ENCODE measurements at regions not wholly inside any gene's neighbourhood (a gene's known extent, or its start where the extent isn't known, plus 50 kb on each side); places are given as distances from the start of the nearest gene placed in this dataset.
"Not testable (repeated sequence)": the region's sequence is repeated elsewhere in the genome, so short reads cannot be mapped to it uniquely, and the experiment has no call there.

GRCh38 chr16:80258407-80258806, 282.4 kb upstream of the DYNLRB2 start:
- no peak overlapping the region for H3K27ac ChIP-seq
- H3K4me3 ChIP-seq: no peak overlapping the region
- H3K4me1 ChIP-seq: no peaks in the 10 kb centered on the region
- H3K36me3 ChIP-seq (ENCODE audit: insufficient read depth in 1 of 2, low read depth in 1 of 2): no peaks in the 10 kb centered on the region
- DNase-seq: no peak
- 78 to 84% (median 82%) methylated on average over 3 of the region's 3 CpGs for WGBS, 3 donors
- no peaks in the 10 kb centered on the region for H3K27me3 ChIP-seq (ENCODE audit: insufficient read depth in 3 of 3, low read length in 2 of 3)
- TF ChIP-seq CTCF (IDR thresholded peaks at IDR 0.05): no peak
- no peaks in the 10 kb centered on the region for H3K9me3 ChIP-seq
- no peak for ATAC-seq
- intact Hi-C loops (cut with DNase I): no loop called here

DNA sequence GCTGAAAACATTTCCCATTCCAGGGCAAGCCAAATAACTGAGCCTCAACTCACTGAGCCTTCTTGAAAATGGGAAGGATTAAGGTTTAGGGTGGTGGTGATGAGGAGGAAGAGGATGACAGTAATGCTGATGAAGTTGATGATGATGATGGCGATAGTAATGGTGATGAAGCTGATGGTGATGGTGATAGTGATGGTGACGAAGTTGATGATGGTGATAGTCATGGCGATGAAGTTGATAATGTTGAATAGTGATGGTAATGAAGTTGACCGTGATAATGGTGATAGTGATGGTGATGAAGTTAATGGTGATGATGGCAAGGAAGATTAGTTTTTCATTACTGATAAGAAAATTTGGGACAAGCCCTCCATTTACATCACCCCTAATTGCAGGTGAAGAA, 285.8 kb upstream of the DYNLRB2 start:
- Histone ChIP-seq H3K4me1 (no peaks in the 10 kb centered on the region), H3K4me3 (no peak overlapping the region), H3K27ac (no peak overlapping the region), H3K27me3 (ENCODE audit: insufficient read depth in 3 of 3, low read length in 2 of 3) (no peaks in the 10 kb centered on the region), H3K36me3 (ENCODE audit: insufficient read depth in 1 of 2, low read depth in 1 of 2) (no peaks in the 10 kb centered on the region), H3K9me3 (no peaks in the 10 kb centered on the region)
- DNase-seq: no peak
- intact Hi-C loops (cut with DNase I): no loop called here
- WGBS, 3 donors: 92 to 96% (median 93%) methylated on average over 4 of the region's 4 CpGs
- no peak for TF ChIP-seq CTCF (IDR thresholded peaks at IDR 0.05)
- ATAC-seq: no peak

- Histone ChIP-seq H3K4me1 (no peaks in the 10 kb centered on the region), H3K4me3 (no peak overlapping the region), H3K9me3 (no peaks in the 10 kb centered on the region), H3K27me3 (ENCODE audit: insufficient read depth in 3 of 3, low read length in 2 of 3) (no peaks in the 10 kb centered on the region), H3K27ac (no peak overlapping the region), H3K36me3 (ENCODE audit: insufficient read depth in 1 of 2, low read depth in 1 of 2) (no peaks in the 10 kb centered on the region)
- intact Hi-C loops (cut with DNase I): no loop called here
- ATAC-seq: no peak
- DNase-seq: no peak
- no peak for TF ChIP-seq CTCF (IDR thresholded peaks at IDR 0.05)
- 81 to 86% (median 84%) methylated on average over 5 of the region's 5 CpGs for WGBS, 3 donors
Measured at GRCh38 chr16:80253741-80254140, 287.1 kb upstream of the DYNLRB2 start.

DNA sequence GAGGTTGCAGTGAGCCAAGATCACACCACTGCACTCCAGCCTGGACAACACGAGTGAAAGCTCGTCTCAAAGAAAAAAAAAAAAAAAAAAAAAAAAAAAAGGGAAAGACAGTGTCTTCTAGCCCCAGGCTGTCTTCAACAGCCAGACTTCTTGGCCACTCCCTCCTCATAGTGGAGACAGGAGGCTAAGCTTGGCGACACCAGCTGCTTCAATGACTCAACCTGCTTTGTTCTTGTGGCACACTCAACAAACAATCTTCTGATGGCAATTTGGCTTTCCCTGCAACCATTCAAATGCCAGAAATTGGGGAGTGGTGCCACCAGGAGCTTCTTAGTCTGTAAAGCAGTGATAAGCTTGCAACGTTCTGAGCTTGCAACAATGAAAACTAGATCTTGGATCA, 290.4 kb upstream of the DYNLRB2 start:
- H3K9me3 ChIP-seq: no peaks in the 10 kb centered on the region
- no peak for ATAC-seq
- no peaks in the 10 kb centered on the region for H3K4me1 ChIP-seq
- DNase-seq: no peak
- WGBS, 3 donors: 67 to 82% (median 77%) methylated on average over 4 of the region's 4 CpGs
- TF ChIP-seq CTCF (IDR thresholded peaks at IDR 0.05): no peak
- no peaks in the 10 kb centered on the region for H3K27me3 ChIP-seq (ENCODE audit: insufficient read depth in 3 of 3, low read length in 2 of 3)
- H3K27ac ChIP-seq: no peak overlapping the region
- intact Hi-C loops (cut with DNase I): no loop called here
- no peak overlapping the region for H3K4me3 ChIP-seq
- H3K36me3 ChIP-seq (ENCODE audit: insufficient read depth in 1 of 2, low read depth in 1 of 2): no peaks in the 10 kb centered on the region

DNA sequence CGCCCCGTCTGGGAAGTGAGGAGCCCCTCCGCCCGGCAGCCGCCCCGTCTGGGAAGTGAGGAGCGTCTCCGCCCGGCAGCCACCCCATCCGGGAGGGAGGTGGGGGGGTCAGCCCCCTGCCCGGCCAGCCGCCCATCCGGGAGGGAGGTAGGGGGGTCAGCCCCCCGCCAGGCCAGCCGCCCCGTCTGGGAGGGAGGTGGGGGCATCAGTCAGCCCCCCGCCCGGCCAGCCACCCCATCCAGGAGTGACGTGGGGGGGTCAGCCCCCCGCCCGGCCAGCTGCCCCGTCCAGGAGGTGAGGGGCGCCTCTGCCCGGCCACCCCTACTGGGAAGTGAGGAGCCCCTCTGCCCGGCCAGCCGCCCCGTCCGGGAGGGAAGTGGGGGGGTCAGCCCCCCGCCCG, 297.5 kb upstream of the DYNLRB2 start:
- H3K9me3 ChIP-seq; H3K4me1 ChIP-seq; H3K27ac ChIP-seq; ATAC-seq; intact Hi-C loops (cut with DNase I); DNase-seq; H3K27me3 ChIP-seq (ENCODE audit: insufficient read depth in 3 of 3, low read length in 2 of 3); H3K36me3 ChIP-seq (ENCODE audit: insufficient read depth in 1 of 2, low read depth in 1 of 2); H3K4me3 ChIP-seq: not testable (repeated sequence)
- WGBS, 3 donors: 94 to 100% methylated on average over 1 to 2 of the region's 30 CpGs; no CpG with 5 or more reads in 1 of the 3 donors

GRCh38 chr16:80242279-80242678, 298.5 kb upstream of the DYNLRB2 start:
- H3K27ac ChIP-seq; DNase-seq; H3K9me3 ChIP-seq; H3K36me3 ChIP-seq (ENCODE audit: insufficient read depth in 1 of 2, low read depth in 1 of 2); H3K4me1 ChIP-seq; H3K27me3 ChIP-seq (ENCODE audit: insufficient read depth in 3 of 3, low read length in 2 of 3); intact Hi-C loops (cut with DNase I); H3K4me3 ChIP-seq; ATAC-seq: not testable (repeated sequence)
- WGBS, 3 donors: 90 to 100% (median 93%) methylated on average over 2 to 4 of the region's 4 CpGs
